IPS DF 19.7 (cell line): ENCODE measurements at regions not wholly inside any gene's neighbourhood (a gene's known extent, or its start where the extent isn't known, plus 50 kb on each side); places are given as distances from the start of the nearest gene placed in this dataset.

ENCODE experiments used
- DNase-seq: peaks from one replicate; pipeline ENCODE4 v3.0.0-alpha.2; 2013; ENCODE audit warnings: low read depth, low spot score

DNA sequence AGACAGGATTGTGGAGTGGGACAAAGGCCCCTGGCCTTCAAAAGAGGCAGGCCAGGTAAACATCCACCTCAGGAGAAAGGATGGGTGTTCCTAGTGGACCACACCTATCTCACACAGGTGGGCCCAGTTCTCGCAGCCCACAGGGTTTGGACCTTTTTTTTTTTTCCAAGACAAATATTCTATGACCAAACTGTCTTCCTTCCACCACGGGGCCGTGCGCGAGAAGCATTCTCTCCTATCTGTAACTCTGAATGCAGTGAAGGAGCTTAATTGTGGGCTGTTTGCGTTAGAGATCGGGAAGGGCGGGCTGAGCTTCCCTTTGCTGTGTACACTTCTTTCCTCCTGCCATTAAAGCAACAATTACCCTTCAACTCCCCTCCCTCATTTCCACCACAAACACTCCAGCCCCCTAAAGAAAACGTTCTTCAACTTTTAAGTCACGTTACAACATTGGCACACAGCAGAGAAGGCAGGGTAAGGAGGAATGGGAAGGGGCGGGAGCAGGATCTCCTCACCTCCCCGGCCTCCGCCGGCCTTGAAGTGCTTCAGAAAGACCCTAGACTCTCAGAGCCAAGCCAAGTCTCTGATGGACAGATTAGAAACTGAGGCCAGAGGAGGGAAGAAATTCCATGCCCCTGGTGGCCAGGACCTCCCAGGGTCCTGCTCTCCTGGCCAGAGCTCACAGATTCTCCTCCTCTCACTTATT is 238.4 kb downstream of the BUD13 start:
- no peak for DNase-seq

DNA sequence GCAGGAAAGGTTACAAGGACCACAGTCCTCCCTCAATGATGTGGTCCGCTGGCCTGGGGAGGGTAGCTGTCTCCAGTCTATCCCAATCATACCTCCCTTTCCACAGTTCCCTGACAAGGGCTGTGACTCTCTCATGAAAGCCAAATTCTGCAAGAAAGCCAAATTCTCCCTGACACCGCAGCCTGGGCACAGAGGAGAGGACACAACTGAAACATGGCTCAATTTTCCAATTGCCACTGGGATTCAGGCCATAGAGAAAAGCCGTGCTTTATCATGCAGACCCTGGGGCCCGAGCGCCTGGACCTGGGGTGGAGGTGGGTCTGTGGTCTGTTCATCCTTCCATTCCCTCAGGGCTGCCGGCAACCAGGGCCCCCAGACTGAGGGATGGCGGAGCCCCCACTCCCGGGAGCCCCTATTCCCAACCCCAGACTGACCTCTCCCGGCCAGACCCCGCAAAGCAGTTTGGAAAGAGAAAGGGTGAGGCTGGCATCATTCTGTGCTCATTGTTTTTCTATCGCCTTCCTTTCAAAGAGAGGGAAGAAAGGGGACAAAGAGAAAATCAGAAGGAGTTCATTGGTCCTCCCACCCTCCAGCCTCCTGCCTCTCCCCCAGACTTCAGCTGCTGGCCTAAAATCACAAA is 239.5 kb downstream of the BUD13 start:
- no peak for DNase-seq

DNA sequence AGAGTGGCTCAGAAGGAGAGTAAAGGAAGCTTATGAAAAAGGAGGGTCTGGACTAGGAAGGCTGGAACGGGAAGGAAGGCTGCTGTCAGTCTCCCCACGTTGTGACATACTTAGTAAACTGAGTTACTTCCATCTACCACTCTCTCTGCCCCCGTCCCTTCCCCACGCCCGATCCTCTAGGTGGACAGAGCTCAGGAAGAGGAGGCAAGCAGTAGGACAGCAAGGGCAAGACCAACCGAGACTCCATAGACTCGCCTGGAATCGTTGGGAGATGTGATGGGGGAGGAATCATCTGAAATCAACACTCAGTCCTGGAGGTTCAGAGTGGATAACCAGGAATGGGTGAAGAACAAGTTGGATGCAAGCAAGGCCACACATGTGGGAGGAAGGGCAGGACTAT is 240.7 kb downstream of the BUD13 start:
- no peak for DNase-seq

DNA sequence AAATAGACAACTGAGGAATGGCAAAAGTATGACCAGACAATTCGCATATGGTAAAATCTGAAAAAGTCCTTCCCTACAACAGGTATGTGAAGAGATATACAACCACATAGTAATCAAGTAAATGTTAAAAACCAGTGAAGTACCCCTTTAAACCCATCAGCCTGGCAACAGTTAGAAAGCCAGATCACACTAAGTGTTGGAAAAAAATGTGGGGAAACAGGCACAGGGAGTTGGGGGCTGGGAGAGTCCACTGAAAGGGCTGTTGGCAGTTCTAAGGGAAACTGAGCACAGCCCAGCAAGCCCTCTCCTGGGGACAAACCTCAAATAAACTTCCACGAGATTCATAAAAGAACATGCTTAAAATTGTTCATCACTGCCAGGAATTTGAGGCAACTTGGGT is 242.1 kb downstream of the BUD13 start:
- DNase-seq, result no peak

DNA sequence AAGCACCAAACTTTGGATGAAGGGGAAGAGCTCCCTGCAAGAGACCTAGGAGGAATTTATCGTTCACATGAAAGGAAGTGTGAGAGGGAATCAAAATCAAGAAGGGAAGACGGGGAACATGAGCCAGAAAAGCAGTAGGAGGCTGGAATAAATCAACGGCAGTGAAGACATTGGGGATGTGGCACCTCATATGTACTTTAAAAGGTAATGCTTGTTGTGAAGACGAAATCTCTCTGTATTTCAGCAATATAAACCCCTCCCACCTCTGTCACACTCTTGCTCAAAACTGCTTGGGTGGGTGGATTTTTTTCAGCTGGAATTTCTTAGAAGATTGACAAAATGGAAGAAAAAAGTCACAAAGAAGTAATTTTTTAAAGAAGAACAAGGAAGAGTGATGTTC is 243.5 kb downstream of the BUD13 start:
- DNase-seq, result no peak

DNA sequence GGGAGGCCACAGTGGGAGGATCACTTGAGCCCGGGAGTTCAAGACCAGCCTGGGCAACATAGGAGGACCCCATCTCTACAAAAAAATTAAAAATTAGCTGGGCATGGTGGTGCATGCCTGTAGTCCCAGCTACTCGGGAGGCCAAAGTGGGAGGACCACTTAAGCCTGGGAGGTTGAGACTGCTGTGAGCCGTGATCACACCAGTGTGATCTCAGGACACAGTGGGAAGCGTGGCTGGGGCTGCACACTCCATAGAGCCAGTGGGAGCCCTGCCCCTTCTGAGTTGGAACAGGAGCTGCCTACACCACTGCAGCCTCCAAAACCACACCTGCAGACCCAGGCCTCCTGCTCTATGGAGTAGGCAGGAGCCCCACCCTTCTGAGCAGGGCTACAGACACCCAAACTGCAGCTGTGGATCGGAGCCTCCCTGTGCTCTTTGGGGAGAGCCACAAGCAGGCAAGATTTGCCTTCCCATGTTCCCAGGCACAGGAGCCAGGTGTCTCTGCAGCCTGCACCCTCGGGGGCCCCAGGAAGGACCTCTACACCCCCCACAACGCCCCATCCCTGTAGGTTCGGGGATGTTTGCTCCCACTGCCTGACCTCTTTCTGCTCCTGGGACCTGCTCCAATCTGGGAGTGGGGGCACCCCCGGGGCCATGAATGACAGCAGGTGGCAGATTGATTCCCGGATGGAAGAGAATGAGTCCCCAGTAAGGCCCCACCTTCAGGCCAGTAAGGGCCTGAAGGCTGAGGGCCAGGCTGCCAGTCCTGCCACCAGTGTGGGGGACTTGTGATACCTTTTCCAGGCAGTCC is 245.4 kb downstream of the BUD13 start:
- DNase-seq, result no peak

DNA sequence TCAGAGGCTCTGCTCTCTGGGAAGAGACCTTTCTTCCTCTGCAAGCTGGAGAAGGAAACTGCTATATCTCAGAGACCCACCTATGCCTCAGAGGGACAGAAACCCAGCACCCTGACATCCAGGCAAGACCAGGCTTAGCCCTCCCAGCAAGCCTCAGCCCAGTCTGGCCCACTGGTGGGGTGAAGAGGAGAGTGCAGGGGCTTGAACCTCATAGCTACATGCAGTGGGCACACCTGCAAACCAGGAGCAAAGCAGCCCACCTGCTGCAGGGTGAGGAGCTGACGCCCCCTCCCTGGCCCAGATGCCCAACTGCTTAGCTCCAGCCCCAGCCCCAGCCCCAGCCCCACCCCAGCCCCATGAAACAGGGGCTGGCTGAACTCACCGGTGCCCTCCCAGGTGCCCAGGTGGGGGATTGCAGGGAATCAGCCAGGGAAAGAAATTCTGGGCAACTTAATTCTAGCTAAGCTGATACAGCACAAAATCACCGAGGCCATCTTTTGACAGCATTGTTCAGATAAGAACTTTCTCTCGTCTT is 246.8 kb downstream of the BUD13 start:
- no peak for DNase-seq

DNA sequence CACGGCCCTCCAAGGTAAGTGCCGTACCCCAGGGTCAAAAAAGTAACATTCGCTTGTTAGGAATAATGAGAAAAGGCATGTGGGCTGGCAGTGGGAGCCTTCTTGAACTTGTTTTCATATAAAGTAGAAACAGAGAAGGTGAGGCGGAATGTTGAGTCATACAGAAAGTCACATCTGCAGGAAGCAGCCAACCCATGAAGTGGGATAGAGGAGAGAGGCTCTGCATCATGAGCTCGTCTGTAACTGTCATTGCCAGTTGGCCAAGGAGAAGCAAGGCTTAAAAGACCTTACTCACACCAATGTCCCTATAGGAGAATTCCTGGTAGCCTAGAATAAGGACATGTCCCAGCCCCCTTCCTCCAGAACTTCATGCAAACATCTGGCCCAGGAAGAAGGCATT is 253.3 kb downstream of the BUD13 start:
- DNase-seq, result no peak

DNA sequence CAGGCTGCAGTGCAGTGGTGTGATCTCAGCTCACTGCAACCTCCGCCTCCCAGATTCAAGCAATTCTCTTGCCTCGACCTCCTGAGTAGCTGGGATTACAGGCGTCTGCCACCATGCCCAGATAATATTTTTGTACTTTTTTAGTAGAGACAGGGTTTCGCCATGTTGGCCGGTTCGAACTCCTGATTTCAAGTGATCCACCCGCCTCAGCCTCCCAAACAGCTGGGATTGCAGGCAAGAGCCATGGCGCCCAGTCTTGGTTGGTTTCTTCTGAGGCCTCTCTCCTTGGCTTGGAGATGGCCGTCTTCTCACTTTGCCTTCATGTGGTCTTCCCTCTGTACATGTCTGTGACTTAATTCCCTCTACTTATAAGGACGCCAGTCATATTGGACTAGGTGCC is 254.6 kb downstream of the BUD13 start:
- DNase-seq, result no peak

DNA sequence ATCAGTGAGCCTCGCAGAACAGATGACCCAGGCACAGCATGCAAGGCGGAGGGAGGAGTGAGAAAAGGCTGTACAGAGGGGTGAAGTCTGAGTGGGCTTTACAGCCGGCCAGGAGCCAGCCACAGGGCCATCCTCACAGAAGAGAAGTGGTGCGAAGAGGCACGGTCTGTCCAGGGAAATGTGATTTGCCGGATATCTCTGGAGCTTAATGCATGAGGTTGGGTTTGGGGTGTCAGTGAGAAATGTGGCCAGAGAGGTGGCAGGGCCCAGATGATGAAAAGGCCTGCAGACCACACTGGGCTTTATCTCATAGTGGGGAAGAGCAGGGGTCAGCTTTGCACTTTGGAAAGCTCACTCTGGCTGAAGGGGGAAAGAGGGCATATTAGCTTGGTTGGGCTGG is 255.2 kb downstream of the BUD13 start:
- no peak for DNase-seq

DNA sequence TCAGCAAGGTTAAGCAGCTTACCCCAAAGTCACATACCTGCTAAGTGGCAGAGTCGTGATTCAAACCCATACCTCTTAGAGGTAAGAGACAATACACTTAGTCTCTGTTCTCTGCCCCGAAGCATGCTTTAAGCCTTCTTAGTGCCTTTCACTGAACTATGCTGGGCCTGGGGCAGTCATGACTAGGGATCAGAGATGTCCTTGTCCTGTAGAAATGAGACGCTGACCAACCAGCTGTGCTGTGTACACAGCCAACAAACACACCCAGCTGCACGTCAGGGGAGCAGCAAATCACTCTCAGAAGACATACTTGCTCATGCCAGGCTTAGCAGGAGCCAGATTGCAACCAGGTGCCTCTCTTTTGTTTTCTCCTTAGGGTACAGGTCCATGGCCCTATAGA is 255.7 kb downstream of the BUD13 start:
- no peak for DNase-seq

DNA sequence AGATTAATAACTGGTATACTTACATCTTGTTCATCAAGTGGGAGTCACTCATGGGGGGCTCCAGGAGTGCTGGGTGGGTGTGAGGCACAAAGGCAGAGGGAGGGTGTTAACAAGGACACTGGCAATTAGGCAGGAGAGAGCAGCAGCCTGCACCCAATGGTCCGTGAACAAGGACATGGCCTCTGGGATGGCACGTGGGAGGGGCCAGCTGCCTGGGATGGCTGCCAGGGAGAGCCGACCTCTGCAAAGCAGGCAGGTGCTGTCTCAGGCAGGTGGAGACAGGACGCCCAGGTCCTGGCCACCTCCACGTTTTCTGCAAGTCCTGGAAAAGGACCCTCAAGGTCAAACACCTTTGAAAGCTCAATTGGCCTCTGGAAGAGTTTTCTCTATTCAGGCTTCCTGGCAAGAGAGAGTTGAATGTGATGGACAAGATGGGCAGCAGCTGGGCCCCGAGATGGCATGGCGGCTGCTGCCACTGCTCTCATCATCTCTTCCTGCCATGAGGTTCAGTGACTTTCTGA is 257.1 kb downstream of the BUD13 start:
- no peak for DNase-seq

DNA sequence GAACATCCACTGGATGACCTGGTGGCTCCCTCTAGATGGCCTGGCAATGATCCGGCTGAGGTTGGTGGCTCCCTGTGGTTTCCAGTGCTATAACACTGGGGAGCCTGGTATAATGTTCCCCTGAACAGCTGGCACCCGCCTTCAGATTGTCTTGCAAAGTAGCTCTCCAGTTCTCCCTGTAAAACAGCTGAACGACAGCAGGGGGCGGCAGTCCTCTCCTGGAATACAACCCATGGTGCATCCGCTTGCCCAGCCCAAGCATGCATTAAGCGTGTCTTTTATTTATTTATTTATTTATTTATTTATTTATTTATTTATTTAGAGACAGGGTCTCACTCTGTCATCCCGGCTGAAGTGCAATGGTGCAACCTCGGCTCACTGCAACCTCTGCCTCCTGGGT is 258.9 kb downstream of the BUD13 start:
- peak; percentile 30 for DNase-seq

DNA sequence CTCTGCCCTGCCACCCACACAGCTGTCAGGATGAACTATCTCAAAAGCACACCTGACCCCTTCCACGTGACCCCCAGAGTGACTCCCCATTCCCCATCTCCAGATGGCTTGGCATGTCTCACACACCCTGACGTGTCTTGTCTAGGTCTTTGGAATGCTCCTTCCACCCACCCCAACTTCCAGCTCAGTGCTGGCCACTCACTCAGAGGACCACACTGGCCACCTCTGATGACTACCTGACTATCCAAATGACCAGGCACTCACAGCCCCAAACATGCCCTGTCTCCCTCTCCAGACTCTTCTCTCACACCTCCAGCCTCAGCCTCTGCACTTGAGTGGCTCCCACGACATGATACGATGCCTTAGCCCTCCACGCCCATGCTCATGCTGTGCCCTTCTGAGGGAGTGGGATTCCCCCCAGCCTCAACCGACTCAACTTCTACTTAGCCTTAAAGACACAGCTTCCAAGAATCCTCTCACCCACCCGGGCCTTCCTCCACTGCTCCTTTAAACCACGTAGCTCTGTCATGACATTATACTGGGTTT is 259.4 kb downstream of the BUD13 start:
- DNase-seq, result no peak

DNA sequence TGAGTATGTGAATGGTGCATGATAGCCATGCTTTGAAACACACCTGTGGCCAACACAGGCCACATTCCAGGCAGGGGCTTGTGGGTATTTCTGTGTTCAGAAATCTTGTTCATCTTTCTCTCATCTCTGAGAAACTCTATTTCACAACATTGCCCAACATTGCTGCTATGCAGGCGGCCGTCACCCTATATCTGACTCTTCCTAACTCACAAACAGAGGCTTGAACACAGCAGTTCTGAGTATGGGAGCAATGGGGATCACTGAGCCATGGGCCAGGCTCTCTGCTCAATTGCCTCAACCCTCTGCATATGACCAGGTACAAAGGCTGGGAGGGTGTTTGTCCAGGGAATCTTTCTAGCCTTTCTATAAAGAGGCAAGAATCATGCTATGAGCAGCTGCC is 259.9 kb downstream of the BUD13 start:
- no peak for DNase-seq

DNA sequence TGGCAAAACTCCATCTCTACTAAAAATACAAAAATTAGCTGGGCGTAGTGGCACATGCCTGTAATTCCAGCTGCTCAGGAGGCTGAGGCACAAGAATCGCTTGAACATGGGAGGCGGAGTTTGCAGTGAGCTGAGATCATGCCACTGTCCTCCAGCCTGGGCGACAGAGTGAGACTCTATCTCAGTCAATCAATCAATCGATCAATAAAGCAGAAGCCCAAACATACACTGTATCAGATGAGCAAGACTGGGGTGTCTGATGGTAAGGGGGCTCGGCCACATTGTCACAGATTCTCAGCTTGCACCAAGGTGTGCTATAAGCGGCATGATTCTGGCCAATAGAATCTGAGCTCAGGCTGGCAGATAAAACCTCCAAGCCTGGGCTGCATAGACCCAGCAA is 261.1 kb downstream of the BUD13 start:
- DNase-seq, result no peak

DNA sequence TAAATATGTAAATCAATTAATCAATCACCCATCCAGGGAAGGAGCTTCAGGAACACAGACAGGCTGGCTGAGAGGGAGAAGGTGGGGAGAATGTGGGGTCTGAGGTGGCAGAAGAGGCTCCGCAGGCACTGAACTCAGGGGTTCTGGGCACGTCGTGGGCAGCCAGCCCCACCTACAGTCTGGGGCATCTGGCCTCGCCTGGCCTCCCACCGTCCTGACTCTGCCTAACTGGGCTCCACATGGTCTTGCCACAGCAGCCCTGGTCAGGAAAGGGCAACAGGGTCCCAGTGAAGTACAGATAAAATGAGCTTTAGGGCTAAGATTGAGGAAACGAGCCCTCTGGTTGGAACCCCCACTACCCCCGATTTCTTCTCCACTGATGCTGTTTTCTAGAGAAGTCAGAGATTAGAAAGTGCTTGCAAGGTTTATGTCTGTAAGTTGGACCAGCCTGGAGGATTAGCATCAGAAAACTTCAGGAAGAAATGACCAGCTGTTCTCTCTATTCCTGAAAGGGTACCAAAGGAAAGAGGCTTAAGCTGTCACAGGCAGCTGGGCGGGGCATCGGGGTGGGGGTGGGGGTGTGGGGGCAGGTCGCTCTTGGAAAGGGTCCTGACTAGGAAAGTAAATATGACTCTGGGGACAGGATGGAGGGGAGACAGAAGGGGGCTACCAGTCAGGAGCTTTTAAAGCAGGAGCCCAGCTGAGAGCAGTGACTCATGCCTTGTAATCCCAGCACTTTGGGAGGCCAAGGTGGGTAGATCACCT is 261.7 kb downstream of the BUD13 start:
- no peak for DNase-seq

DNA sequence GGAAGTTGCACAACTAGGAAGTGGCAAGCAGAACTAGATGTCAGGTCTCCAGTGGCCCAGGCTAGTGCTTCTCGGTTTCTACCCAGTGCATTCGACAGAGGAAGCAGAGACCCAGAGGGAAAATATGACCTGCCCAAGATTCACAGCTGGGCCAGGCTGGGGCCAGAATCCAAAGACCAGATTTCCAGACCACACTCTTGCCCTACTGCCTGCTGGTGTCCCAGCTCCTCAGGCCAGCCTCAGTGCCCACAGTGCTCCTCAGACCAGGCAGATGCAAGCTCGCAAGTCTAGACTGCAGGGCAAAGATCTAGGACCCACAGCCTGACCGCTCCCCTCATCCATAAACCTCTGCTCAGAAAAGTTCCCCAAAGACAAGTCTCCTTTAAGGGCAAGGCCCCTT is 262.6 kb downstream of the BUD13 start:
- no peak for DNase-seq

DNA sequence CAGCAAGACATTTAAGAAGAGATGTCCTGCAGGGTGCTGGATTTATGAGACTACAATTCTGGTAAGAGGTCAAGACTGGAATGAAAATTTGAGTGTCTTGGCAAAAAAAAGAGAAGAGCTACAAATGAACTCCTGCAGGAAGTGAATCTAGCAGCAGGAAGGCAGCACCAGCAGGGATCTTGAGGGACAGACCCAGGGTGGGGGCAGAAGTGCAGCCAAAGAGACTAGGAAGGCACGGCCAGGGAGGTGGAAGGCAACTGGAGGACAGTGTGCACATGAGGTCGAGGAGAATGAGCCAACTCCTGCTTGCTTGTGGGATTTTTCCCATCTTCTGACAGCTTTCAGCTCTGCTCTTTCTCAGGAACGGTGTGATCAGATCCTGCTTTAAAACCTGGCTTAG is 263.2 kb downstream of the BUD13 start:
- DNase-seq, result no peak

DNA sequence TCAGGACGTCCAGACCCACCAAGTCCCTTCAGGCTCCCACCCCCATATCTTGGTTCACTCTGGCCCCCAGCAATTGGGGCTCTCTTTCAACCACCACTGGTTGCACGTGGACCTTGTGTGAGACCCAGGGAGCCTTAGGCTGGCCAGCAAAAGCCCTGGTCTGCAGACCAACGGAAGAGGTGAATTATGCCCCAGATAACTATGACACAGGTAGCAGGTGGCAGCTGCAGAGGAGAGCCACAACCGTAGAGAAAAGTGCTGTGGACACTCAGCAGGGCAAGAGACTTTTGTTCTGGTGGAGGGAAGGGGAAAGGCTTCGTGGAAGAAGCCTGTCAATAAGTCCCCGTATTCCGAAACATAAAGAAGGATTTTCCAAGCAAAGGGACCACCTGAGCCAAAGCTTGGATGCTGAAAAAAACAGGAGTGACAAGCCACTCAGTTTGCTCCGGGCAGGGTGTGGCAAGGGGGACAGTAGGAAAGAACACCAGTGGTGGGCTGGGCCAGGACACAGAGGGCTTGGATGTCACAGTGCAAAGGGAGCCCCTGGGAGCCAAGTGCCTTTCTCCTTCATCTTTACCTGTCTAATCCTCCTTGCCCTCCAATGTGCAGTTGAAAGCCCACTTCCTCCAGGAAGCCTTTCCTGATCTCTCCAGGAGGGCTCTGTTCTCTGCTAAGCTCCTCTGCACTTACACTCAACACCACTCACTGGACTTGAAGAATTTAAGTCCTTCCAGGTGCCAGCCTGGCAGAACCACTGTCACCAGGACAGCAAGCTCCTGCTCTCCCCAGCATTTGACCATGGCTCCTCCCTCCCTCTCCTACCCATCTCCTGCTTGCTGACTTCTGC is 264.7 kb downstream of the BUD13 start:
- no peak for DNase-seq
